ENCODE measurements at regions not wholly inside any gene's neighbourhood (a gene's known extent, or its start where the extent isn't known, plus 50 kb on each side); places are given as distances from the start of the nearest gene placed in this dataset.

GRCh38 chr6:111997078-111997852 lies 56.6 kb upstream of the CCN6 start:
- no peaks in the 10 kb centered on the region for H3K27me3 ChIP-seq (ENCODE audit: insufficient read depth)
- TF ChIP-seq STAT1 (IDR thresholded peaks at IDR 0.05; ENCODE audit: unreplicated experiment) (no peak), EZH2phosphoT487 (IDR thresholded peaks at IDR 0.05; ENCODE audit: unreplicated experiment) (no peak), EZH2 (IDR thresholded peaks at IDR 0.05; ENCODE audit: low read depth, unreplicated experiment) (no peak), CTCF (conservative IDR thresholded peaks at IDR 0.05; ENCODE audit: low read depth in 2 of 2) (peak; percentile 94 to 98)
- H3F3A ChIP-seq (replicated peaks; ENCODE audit: low read depth), result no peaks in the 10 kb centered on the region
- Mint-ChIP-seq H3K4me3 (peak overlapping the region; percentile 18; the same call in 1 of the 3 replicates), H3K27me3 (ENCODE audit: insufficient read depth, low read depth, poor library complexity) (no peaks in the 10 kb centered on the region), H3K4me1 (peaks cover 19% of the 10 kb centered on the region), H3K27ac (no peak overlapping the region), H3K9me3 (no peaks in the 10 kb centered on the region), H3K36me3 (ENCODE audit: low read depth) (no peaks in the 10 kb centered on the region)
- H3K79me2 ChIP-seq (replicated peaks; ENCODE audit: insufficient read depth), result no peaks in the 10 kb centered on the region
- H3K4me3 ChIP-seq, result peak overlapping the region; percentile 34; the same call in 1 of the 2 replicates
- H4K20me1 ChIP-seq (replicated peaks; ENCODE audit: insufficient read depth), result no peaks in the 10 kb centered on the region
- peak overlapping the region; percentile 68 for H3K4me2 ChIP-seq
- peaks cover 14% of the 10 kb centered on the region for H3K4me1 ChIP-seq (ENCODE audit: insufficient read depth)
- no peaks in the 10 kb centered on the region for H3K36me3 ChIP-seq (ENCODE audit: insufficient read depth)
- H2AFZ ChIP-seq, result peak overlapping the region; percentile 76; the same call in 1 of the 2 replicates
- H3K27ac ChIP-seq (ENCODE audit: low read depth), result no peak overlapping the region
- ATAC-seq (peak; percentile 99), DNase-seq (ENCODE audit: low spot score) (peak; percentile 87)
- 0 out of 2 replicates have a peak, but pooled peaks cover 3% of the 10 kb centered on the region for H3K9me2 ChIP-seq (ENCODE audit: insufficient read depth)

DNA sequence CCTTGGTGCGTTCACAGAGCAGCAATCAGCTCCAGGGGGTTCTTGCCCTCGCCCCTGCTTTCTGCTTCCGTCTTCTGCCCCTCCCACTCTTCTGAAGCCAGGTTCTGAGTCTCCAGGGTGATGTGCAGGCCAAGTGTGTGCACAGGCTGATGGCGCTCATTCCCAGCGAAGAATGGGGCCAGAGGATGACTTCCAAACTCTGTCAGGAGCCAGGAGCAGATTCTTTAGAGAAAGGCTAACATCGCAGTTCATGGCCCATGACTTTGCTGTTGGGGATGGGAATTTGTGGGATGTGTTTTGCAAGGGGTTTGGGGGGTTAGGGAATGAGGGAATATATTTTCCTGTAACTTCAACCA lies 56.1 kb upstream of the CCN6 start:
- H3F3A ChIP-seq (replicated peaks; ENCODE audit: low read depth), result no peaks in the 10 kb centered on the region
- no peak overlapping the region for H3K4me3 Mint-ChIP-seq
- no peaks in the 10 kb centered on the region for H3K79me2 ChIP-seq (replicated peaks; ENCODE audit: insufficient read depth)
- H3K4me1 Mint-ChIP-seq, result peaks cover 19% of the 10 kb centered on the region
- H3K4me1 ChIP-seq (ENCODE audit: insufficient read depth), result peaks cover 14% of the 10 kb centered on the region
- no peaks in the 10 kb centered on the region for H4K20me1 ChIP-seq (replicated peaks; ENCODE audit: insufficient read depth)
- H3K36me3 ChIP-seq (ENCODE audit: insufficient read depth), result no peaks in the 10 kb centered on the region
- no peak overlapping the region for H3K27ac Mint-ChIP-seq
- DNase-seq (ENCODE audit: low spot score) (no peak), ATAC-seq (no peak; the same call in 2 of the 3 replicates)
- H3K4me2 ChIP-seq, result peak overlapping the region; percentile 68; the same call in 1 of the 2 replicates
- H3K27me3 ChIP-seq (ENCODE audit: insufficient read depth), result no peaks in the 10 kb centered on the region
- no peaks in the 10 kb centered on the region for H3K36me3 Mint-ChIP-seq (ENCODE audit: low read depth)
- no peaks in the 10 kb centered on the region for H3K9me3 Mint-ChIP-seq
- H3K27ac ChIP-seq (ENCODE audit: low read depth), result no peak overlapping the region
- H3K9me2 ChIP-seq (ENCODE audit: insufficient read depth), result 0 out of 2 replicates have a peak, but pooled peaks cover 3% of the 10 kb centered on the region
- peak overlapping the region; percentile 76; the same call in 1 of the 2 replicates for H2AFZ ChIP-seq
- H3K27me3 Mint-ChIP-seq (ENCODE audit: insufficient read depth, low read depth, poor library complexity), result no peaks in the 10 kb centered on the region
- no peak overlapping the region for H3K4me3 ChIP-seq
- TF ChIP-seq CTCF (conservative IDR thresholded peaks at IDR 0.05; ENCODE audit: low read depth in 2 of 2), result no peak
- TF ChIP-seq, protein P1, sequence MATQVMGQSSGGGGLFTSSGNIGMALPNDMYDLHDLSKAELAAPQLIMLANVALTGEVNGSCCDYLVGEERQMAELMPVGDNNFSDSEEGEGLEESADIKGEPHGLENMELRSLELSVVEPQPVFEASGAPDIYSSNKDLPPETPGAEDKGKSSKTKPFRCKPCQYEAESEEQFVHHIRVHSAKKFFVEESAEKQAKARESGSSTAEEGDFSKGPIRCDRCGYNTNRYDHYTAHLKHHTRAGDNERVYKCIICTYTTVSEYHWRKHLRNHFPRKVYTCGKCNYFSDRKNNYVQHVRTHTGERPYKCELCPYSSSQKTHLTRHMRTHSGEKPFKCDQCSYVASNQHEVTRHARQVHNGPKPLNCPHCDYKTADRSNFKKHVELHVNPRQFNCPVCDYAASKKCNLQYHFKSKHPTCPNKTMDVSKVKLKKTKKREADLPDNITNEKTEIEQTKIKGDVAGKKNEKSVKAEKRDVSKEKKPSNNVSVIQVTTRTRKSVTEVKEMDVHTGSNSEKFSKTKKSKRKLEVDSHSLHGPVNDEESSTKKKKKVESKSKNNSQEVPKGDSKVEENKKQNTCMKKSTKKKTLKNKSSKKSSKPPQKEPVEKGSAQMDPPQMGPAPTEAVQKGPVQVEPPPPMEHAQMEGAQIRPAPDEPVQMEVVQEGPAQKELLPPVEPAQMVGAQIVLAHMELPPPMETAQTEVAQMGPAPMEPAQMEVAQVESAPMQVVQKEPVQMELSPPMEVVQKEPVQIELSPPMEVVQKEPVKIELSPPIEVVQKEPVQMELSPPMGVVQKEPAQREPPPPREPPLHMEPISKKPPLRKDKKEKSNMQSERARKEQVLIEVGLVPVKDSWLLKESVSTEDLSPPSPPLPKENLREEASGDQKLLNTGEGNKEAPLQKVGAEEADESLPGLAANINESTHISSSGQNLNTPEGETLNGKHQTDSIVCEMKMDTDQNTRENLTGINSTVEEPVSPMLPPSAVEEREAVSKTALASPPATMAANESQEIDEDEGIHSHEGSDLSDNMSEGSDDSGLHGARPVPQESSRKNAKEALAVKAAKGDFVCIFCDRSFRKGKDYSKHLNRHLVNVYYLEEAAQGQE (IDR thresholded peaks at IDR 0.05; ENCODE audit: unreplicated experiment), result no peak

All from GM23338 (cell line).